ENCODE measurements at regions not wholly inside any gene's neighbourhood (a gene's known extent, or its start where the extent isn't known, plus 50 kb on each side); places are given as distances from the start of the nearest gene placed in this dataset.

DNA sequence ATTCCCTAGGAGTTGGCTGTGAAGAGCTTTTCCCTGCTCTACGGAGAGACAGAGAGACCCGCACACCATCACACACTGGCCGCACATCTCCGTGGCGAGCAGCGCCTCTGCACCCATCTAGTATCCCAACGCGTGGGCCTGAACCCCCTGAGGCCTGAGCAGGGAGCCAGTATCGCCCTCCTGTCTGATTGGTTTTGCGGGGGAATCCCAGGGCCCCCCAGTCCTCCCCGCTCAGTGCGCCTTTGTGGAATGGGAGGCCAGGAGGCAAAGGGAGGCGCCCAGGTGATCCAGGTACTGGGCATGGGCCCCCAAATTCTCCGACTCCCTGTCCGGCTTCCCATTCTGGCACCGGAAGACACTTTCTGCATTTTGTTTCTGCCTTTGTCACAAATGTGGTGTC is 344.3 kb downstream of the GLRX3 start:
- TF ChIP-seq, protein P1, sequence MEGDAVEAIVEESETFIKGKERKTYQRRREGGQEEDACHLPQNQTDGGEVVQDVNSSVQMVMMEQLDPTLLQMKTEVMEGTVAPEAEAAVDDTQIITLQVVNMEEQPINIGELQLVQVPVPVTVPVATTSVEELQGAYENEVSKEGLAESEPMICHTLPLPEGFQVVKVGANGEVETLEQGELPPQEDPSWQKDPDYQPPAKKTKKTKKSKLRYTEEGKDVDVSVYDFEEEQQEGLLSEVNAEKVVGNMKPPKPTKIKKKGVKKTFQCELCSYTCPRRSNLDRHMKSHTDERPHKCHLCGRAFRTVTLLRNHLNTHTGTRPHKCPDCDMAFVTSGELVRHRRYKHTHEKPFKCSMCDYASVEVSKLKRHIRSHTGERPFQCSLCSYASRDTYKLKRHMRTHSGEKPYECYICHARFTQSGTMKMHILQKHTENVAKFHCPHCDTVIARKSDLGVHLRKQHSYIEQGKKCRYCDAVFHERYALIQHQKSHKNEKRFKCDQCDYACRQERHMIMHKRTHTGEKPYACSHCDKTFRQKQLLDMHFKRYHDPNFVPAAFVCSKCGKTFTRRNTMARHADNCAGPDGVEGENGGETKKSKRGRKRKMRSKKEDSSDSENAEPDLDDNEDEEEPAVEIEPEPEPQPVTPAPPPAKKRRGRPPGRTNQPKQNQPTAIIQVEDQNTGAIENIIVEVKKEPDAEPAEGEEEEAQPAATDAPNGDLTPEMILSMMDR (IDR thresholded peaks at IDR 0.05; ENCODE audit: unreplicated experiment) = no peak
- Mint-ChIP-seq H3K9me3 (ENCODE audit: unreplicated experiment) (no peaks in the 10 kb centered on the region), H3K27ac (ENCODE audit: low read depth, unreplicated experiment) (no peak overlapping the region), H3K4me3 (ENCODE audit: unreplicated experiment) (no peak overlapping the region), H3K27me3 (ENCODE audit: insufficient read depth, unreplicated experiment) (no peaks in the 10 kb centered on the region), H3K36me3 (ENCODE audit: insufficient read depth, unreplicated experiment) (no peaks in the 10 kb centered on the region), H3K4me1 (ENCODE audit: insufficient read depth, unreplicated experiment) (no peaks in the 10 kb centered on the region)
- ChIA-PET POLR2A (no interaction called here), CTCF (no interaction called here)
- DNase-seq (ENCODE audit: unreplicated experiment) = no peak
- intact Hi-C loops (cut with micrococcal nuclease) = no loop called here
- no TSS peak for BruUV-seq (replicated peaks)

DNA sequence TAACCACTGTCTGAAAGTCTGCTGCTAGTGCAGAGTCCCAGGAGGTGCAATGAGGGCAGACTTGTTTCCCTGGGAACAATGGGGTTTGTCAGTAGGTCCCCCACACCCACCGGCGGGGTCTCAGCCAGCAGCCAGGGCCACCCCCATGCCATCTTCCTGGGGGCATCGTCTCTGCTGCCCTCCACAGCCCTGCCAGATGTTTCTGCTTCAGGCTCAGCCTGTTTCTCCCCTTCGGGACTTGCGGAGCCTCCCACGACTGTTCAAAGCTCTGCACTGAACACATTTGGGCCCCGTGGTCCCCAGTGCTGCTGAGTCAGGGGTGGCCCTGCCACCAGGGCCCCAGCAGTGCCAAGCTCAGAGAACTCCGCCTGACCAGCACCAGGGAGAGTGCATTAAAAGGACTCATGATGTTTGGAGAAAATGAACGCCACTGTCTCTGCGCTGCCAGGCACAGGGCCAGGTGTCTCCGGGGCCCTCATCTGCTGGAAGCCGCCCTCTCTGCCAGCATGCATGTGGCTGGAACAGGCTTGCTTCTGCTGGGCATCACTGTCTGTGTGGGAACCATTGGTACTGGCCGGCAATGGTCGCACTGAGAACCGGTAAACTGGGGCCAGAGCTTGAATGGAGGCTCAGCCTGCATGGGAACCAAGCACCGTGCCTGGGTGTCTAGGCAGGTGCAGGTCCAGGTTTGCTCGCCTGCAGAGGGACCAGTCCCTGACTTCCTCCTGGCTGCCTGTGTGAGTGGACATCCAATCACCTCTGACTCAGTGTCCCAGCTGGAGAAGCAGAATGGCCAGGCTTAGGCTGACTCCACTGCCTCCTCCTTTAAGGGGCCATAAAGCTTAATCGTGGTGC is 345.1 kb downstream of the GLRX3 start:
- Mint-ChIP-seq H3K36me3 (ENCODE audit: insufficient read depth, unreplicated experiment) (no peaks in the 10 kb centered on the region), H3K27ac (ENCODE audit: low read depth, unreplicated experiment) (no peak overlapping the region), H3K9me3 (ENCODE audit: unreplicated experiment) (no peaks in the 10 kb centered on the region), H3K4me3 (ENCODE audit: unreplicated experiment) (no peak overlapping the region), H3K4me1 (ENCODE audit: insufficient read depth, unreplicated experiment) (no peaks in the 10 kb centered on the region), H3K27me3 (ENCODE audit: insufficient read depth, unreplicated experiment) (no peaks in the 10 kb centered on the region)
- no TSS peak for BruUV-seq (replicated peaks)
- TF ChIP-seq, protein P1 (IDR thresholded peaks at IDR 0.05; ENCODE audit: unreplicated experiment) = no peak
- DNase-seq (ENCODE audit: unreplicated experiment) = no peak
- intact Hi-C loops (cut with micrococcal nuclease) = no loop called here
- ChIA-PET CTCF (no interaction called here), POLR2A (no interaction called here)

DNA sequence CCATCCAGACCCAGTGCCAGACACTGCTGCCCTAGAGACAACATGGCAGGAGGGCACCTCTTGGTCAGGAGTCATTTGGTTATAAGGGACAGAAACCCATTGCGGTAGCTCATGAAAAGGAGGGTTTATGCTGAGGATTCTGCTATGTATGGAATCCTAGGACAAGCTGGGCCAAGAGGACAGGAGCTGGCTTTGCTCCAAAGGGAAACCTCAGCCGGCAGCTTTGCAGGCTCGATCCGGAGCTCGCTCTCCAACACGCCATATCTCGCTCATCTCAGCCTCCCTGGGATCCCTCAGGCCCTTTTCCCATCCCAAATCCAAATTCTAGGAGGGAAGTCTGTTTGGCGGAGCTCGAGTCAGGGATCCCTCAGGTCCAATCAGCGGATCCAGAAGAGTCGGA is 345.7 kb downstream of the GLRX3 start:
- Mint-ChIP-seq H3K36me3 (ENCODE audit: insufficient read depth, unreplicated experiment) (no peaks in the 10 kb centered on the region), H3K4me1 (ENCODE audit: insufficient read depth, unreplicated experiment) (no peaks in the 10 kb centered on the region), H3K9me3 (ENCODE audit: unreplicated experiment) (no peaks in the 10 kb centered on the region), H3K27ac (ENCODE audit: low read depth, unreplicated experiment) (no peak overlapping the region), H3K27me3 (ENCODE audit: insufficient read depth, unreplicated experiment) (no peaks in the 10 kb centered on the region), H3K4me3 (ENCODE audit: unreplicated experiment) (no peak overlapping the region)
- no peak for DNase-seq (ENCODE audit: unreplicated experiment)
- no TSS peak for BruUV-seq (replicated peaks)
- intact Hi-C loops (cut with micrococcal nuclease) = no loop called here
- TF ChIP-seq, protein P1 (IDR thresholded peaks at IDR 0.05; ENCODE audit: unreplicated experiment) = no peak
- ChIA-PET CTCF (no interaction called here), POLR2A (no interaction called here)

DNA sequence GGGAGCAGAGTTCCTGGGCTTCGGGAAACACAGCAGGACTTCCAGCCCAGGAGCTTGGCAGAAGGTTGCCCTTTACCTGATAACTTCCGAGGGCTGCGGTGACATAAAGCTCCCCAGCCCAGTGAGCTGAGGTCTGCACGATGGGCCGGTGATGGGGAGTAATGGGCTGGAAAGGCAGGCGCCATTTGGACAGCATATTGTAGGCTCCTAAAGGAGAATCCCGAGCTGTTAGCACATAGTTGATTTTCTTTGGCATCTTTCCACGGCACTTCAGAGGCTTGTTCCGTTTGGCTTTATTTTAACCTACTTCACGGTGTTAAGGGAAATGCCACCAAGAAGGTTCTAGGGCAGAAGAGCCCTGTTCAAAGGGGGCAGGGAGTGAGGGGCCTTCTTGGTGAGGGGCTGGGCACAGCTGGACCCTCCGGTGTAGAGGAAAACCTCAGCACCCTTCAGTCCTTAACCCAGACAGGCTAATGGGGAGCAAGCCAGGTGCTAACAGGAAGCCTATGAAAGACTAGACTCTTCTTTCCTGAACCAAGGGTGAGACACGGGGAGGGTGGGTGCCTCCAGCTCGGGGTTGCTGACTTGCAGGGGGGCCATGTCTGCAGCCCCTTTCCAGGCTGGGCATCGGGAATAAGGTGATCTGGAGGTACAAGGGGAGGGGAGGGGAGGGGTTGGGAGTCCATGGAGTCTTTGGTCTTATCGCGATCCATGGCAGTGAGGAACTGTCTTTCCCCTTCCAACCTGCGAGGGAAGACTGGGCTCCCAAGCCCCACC is 347.7 kb downstream of the GLRX3 start:
- ChIA-PET POLR2A (no interaction called here), CTCF (interaction anchor here (0.7 kb wide), 1 partner anchor 7 kb away, joined by 3 read pairs; no protein-coding TSS in a partner anchor)
- no peaks in the 10 kb centered on the region for H3K36me3 Mint-ChIP-seq (ENCODE audit: insufficient read depth, unreplicated experiment)
- no peaks in the 10 kb centered on the region for H3K9me3 Mint-ChIP-seq (ENCODE audit: unreplicated experiment)
- TF ChIP-seq, protein P1 (IDR thresholded peaks at IDR 0.05; ENCODE audit: unreplicated experiment) = no peak
- no TSS peak for BruUV-seq (replicated peaks)
- DNase-seq (ENCODE audit: unreplicated experiment) = no peak
- intact Hi-C loops (cut with micrococcal nuclease) = no loop called here
- no peak overlapping the region for H3K4me3 Mint-ChIP-seq (ENCODE audit: unreplicated experiment)
- H3K27ac Mint-ChIP-seq (ENCODE audit: low read depth, unreplicated experiment) = no peak overlapping the region
- no peaks in the 10 kb centered on the region for H3K4me1 Mint-ChIP-seq (ENCODE audit: insufficient read depth, unreplicated experiment)
- no peaks in the 10 kb centered on the region for H3K27me3 Mint-ChIP-seq (ENCODE audit: insufficient read depth, unreplicated experiment)

Data from MCF 10A (cell line).